Myocyte (in vitro differentiated cells): ENCODE measurements at regions not wholly inside any gene's neighbourhood (a gene's known extent, or its start where the extent isn't known, plus 50 kb on each side); places are given as distances from the start of the nearest gene placed in this dataset.
"Not testable (repeated sequence)": the region's sequence is repeated elsewhere in the genome, so short reads cannot be mapped to it uniquely, and the experiment has no call there.

ENCODE experiments used
- DNase-seq: peaks from one replicate; pipeline ENCODE4 v3.0.0-alpha.2; 2012; ENCODE audit warnings: low read depth

- peak; percentile 33 for DNase-seq
These were observed 332.9 kb upstream of the PTBP2 start for GRCh38 chr1:96388421-96389310.

- DNase-seq, result no peak
These were observed 321.5 kb upstream of the PTBP2 start for GRCh38 chr1:96400089-96400488.

- no peak for DNase-seq
These were observed 312.5 kb upstream of the PTBP2 start for GRCh38 chr1:96409087-96409486.

- DNase-seq, result no peak
These were observed 311.9 kb upstream of the PTBP2 start for GRCh38 chr1:96409689-96410088.

GRCh38 chr1:96411006-96411405 lies 310.6 kb upstream of the PTBP2 start:
- no peak for DNase-seq

- peak; percentile 7 for DNase-seq
These were observed 307.0 kb upstream of the PTBP2 start for GRCh38 chr1:96414598-96414997.

- DNase-seq, result peak; percentile 96
These were observed 305.4 kb upstream of the PTBP2 start for GRCh38 chr1:96416111-96416595.

GRCh38 chr1:96416701-96417444 lies 304.7 kb upstream of the PTBP2 start:
- no peak for DNase-seq

- DNase-seq, result no peak
These were observed 302.6 kb upstream of the PTBP2 start for GRCh38 chr1:96418969-96419368.

GRCh38 chr1:96424877-96425276 lies 296.7 kb upstream of the PTBP2 start:
- no peak for DNase-seq

GRCh38 chr1:96425382-96426129 lies 296.0 kb upstream of the PTBP2 start:
- DNase-seq, result no peak

GRCh38 chr1:96427616-96428015 lies 294.0 kb upstream of the PTBP2 start:
- no peak for DNase-seq

GRCh38 chr1:96445302-96445701 lies 276.3 kb upstream of the PTBP2 start:
- DNase-seq, result no peak

- no peak for DNase-seq
These were observed 257.5 kb upstream of the PTBP2 start for GRCh38 chr1:96464066-96464465.

GRCh38 chr1:96464522-96464921 lies 257.1 kb upstream of the PTBP2 start:
- DNase-seq, result no peak

- no peak for DNase-seq
These were observed 256.6 kb upstream of the PTBP2 start for GRCh38 chr1:96464991-96465390.

GRCh38 chr1:96465441-96465840 lies 256.1 kb upstream of the PTBP2 start:
- no peak for DNase-seq

GRCh38 chr1:96466842-96467241 lies 254.7 kb upstream of the PTBP2 start:
- no peak for DNase-seq

- DNase-seq, result not testable (repeated sequence)
These were observed 251.9 kb upstream of the PTBP2 start for GRCh38 chr1:96469726-96470125.

GRCh38 chr1:96472471-96472870 lies 249.1 kb upstream of the PTBP2 start:
- DNase-seq, result no peak

- no peak for DNase-seq
These were observed 247.7 kb upstream of the PTBP2 start for GRCh38 chr1:96473791-96474434.
